ENCODE measurements at regions not wholly inside any gene's neighbourhood (a gene's known extent, or its start where the extent isn't known, plus 50 kb on each side); places are given as distances from the start of the nearest gene placed in this dataset.

GRCh38 chr11:109864151-109864661, 229.0 kb upstream of the ZC3H12C start:
- Mint-ChIP-seq H3K36me3 (ENCODE audit: low read depth) (no peaks in the 10 kb centered on the region), H3K4me3 (no peak overlapping the region), H3K27me3 (ENCODE audit: low read depth) (no peaks in the 10 kb centered on the region), H3K27ac (no peak overlapping the region), H3K9me3 (ENCODE audit: insufficient read depth) (no peaks in the 10 kb centered on the region), H3K4me1 (ENCODE audit: low read depth) (no peaks in the 10 kb centered on the region)
- POLR2A ChIA-PET: no interaction called here
- CTCF ChIA-PET: no interaction called here
- DNase-seq (no peak), ATAC-seq (no peak)

GRCh38 chr11:109864834-109865547, 228.2 kb upstream of the ZC3H12C start:
- ChIA-PET CTCF (interaction anchor here (0.9 to 1.0 kb wide), 2 partner anchors 12 to 14 kb away, joined by 3 read pairs; no protein-coding TSS in a partner anchor), POLR2A (no interaction called here)
- Mint-ChIP-seq H3K27me3 (ENCODE audit: low read depth) (no peaks in the 10 kb centered on the region), H3K27ac (no peak overlapping the region), H3K4me1 (ENCODE audit: low read depth) (no peaks in the 10 kb centered on the region), H3K4me3 (no peak overlapping the region), H3K36me3 (ENCODE audit: low read depth) (no peaks in the 10 kb centered on the region), H3K9me3 (ENCODE audit: insufficient read depth) (no peaks in the 10 kb centered on the region)
- no peak for DNase-seq
- no peak for ATAC-seq

GRCh38 chr11:109865548-109866186, 227.5 kb upstream of the ZC3H12C start:
- DNase-seq: no peak
- H3K4me3 Mint-ChIP-seq: no peak overlapping the region
- POLR2A ChIA-PET: no interaction called here
- no peaks in the 10 kb centered on the region for H3K4me1 Mint-ChIP-seq (ENCODE audit: low read depth)
- ATAC-seq: no peak
- H3K36me3 Mint-ChIP-seq (ENCODE audit: low read depth): no peaks in the 10 kb centered on the region
- H3K27me3 Mint-ChIP-seq (ENCODE audit: low read depth): no peaks in the 10 kb centered on the region
- CTCF ChIA-PET: interaction anchor here (0.9 to 1.0 kb wide), 2 partner anchors 13 to 15 kb away, joined by 3 read pairs; no protein-coding TSS in a partner anchor
- no peak overlapping the region for H3K27ac Mint-ChIP-seq
- H3K9me3 Mint-ChIP-seq (ENCODE audit: insufficient read depth): no peaks in the 10 kb centered on the region

GRCh38 chr11:109867784-109868183, 225.4 kb upstream of the ZC3H12C start:
- no peaks in the 10 kb centered on the region for H3K36me3 Mint-ChIP-seq (ENCODE audit: low read depth)

GRCh38 chr11:109869536-109869935, 223.7 kb upstream of the ZC3H12C start:
- Mint-ChIP-seq H3K27ac (no peak overlapping the region), H3K36me3 (ENCODE audit: low read depth) (no peaks in the 10 kb centered on the region), H3K9me3 (ENCODE audit: insufficient read depth) (no peaks in the 10 kb centered on the region), H3K4me3 (no peak overlapping the region), H3K4me1 (ENCODE audit: low read depth) (no peaks in the 10 kb centered on the region), H3K27me3 (ENCODE audit: low read depth) (no peaks in the 10 kb centered on the region)
- DNase-seq: no peak
- ChIA-PET CTCF (no interaction called here), POLR2A (no interaction called here)
- no peak for ATAC-seq

More at GRCh38 chr11:109867784-109868183, 225.4 kb upstream of the ZC3H12C start:
- no peak overlapping the region for H3K27ac Mint-ChIP-seq
- ATAC-seq: no peak
- H3K4me1 Mint-ChIP-seq (ENCODE audit: low read depth): no peaks in the 10 kb centered on the region
- ChIA-PET POLR2A (no interaction called here), CTCF (no interaction called here)
- H3K27me3 Mint-ChIP-seq (ENCODE audit: low read depth): no peaks in the 10 kb centered on the region
- no peaks in the 10 kb centered on the region for H3K9me3 Mint-ChIP-seq (ENCODE audit: insufficient read depth)
- H3K4me3 Mint-ChIP-seq: no peak overlapping the region
- DNase-seq: no peak

- no peaks in the 10 kb centered on the region for H3K36me3 Mint-ChIP-seq (ENCODE audit: low read depth)
- POLR2A ChIA-PET: no interaction called here
- H3K4me1 Mint-ChIP-seq (ENCODE audit: low read depth): no peaks in the 10 kb centered on the region
- DNase-seq (no peak), ATAC-seq (no peak)
- no peak overlapping the region for H3K4me3 Mint-ChIP-seq
- no peaks in the 10 kb centered on the region for H3K27me3 Mint-ChIP-seq (ENCODE audit: low read depth)
- CTCF ChIA-PET: no interaction called here
- no peak overlapping the region for H3K27ac Mint-ChIP-seq
- H3K9me3 Mint-ChIP-seq (ENCODE audit: insufficient read depth): no peaks in the 10 kb centered on the region
Measured at GRCh38 chr11:109870297-109870696, 222.9 kb upstream of the ZC3H12C start.

- Mint-ChIP-seq H3K4me3 (no peak overlapping the region), H3K36me3 (ENCODE audit: low read depth) (no peaks in the 10 kb centered on the region), H3K27me3 (ENCODE audit: low read depth) (no peaks in the 10 kb centered on the region), H3K27ac (no peak overlapping the region), H3K9me3 (ENCODE audit: insufficient read depth) (no peaks in the 10 kb centered on the region), H3K4me1 (ENCODE audit: low read depth) (no peaks in the 10 kb centered on the region)
- no peak for DNase-seq
- ChIA-PET CTCF (no interaction called here), POLR2A (no interaction called here)
- no peak for ATAC-seq
Measured at GRCh38 chr11:109877043-109877442, 216.1 kb upstream of the ZC3H12C start.

GRCh38 chr11:109884501-109884900, 208.7 kb upstream of the ZC3H12C start:
- POLR2A ChIA-PET: no interaction called here

GRCh38 chr11:109885006-109885405, 208.2 kb upstream of the ZC3H12C start:
- H3K36me3 Mint-ChIP-seq (ENCODE audit: low read depth): no peaks in the 10 kb centered on the region
- ChIA-PET CTCF (no interaction called here), POLR2A (no interaction called here)
- no peak overlapping the region for H3K4me3 Mint-ChIP-seq
- no peak overlapping the region for H3K27ac Mint-ChIP-seq
- ATAC-seq: no peak
- no peaks in the 10 kb centered on the region for H3K9me3 Mint-ChIP-seq (ENCODE audit: insufficient read depth)
- H3K27me3 Mint-ChIP-seq (ENCODE audit: low read depth): no peaks in the 10 kb centered on the region
- DNase-seq: no peak
- H3K4me1 Mint-ChIP-seq (ENCODE audit: low read depth): no peaks in the 10 kb centered on the region

More at GRCh38 chr11:109884501-109884900, 208.7 kb upstream of the ZC3H12C start:
- no peak for DNase-seq
- Mint-ChIP-seq H3K27ac (no peak overlapping the region), H3K36me3 (ENCODE audit: low read depth) (no peaks in the 10 kb centered on the region), H3K4me3 (no peak overlapping the region), H3K4me1 (ENCODE audit: low read depth) (no peaks in the 10 kb centered on the region), H3K27me3 (ENCODE audit: low read depth) (no peaks in the 10 kb centered on the region), H3K9me3 (ENCODE audit: insufficient read depth) (no peaks in the 10 kb centered on the region)
- no peak for ATAC-seq
- CTCF ChIA-PET: no interaction called here

GRCh38 chr11:109892321-109892794, 200.8 kb upstream of the ZC3H12C start:
- DNase-seq (no peak), ATAC-seq (no peak)
- no peak overlapping the region for H3K27ac Mint-ChIP-seq
- no peaks in the 10 kb centered on the region for H3K4me1 Mint-ChIP-seq (ENCODE audit: low read depth)
- ChIA-PET CTCF (no interaction called here), POLR2A (no interaction called here)
- H3K27me3 Mint-ChIP-seq (ENCODE audit: low read depth): no peaks in the 10 kb centered on the region
- H3K36me3 Mint-ChIP-seq (ENCODE audit: low read depth): no peaks in the 10 kb centered on the region
- no peaks in the 10 kb centered on the region for H3K9me3 Mint-ChIP-seq (ENCODE audit: insufficient read depth)
- no peak overlapping the region for H3K4me3 Mint-ChIP-seq

- ChIA-PET CTCF (no interaction called here), POLR2A (interaction anchor here (0.7 kb wide), 1 partner anchor 671 kb away, joined by 4 read pairs; no protein-coding TSS in a partner anchor)
- H3K4me3 Mint-ChIP-seq: no peak overlapping the region
- no peaks in the 10 kb centered on the region for H3K27me3 Mint-ChIP-seq (ENCODE audit: low read depth)
- DNase-seq (no peak), ATAC-seq (no peak)
- H3K9me3 Mint-ChIP-seq (ENCODE audit: insufficient read depth): no peaks in the 10 kb centered on the region
- no peaks in the 10 kb centered on the region for H3K36me3 Mint-ChIP-seq (ENCODE audit: low read depth)
- H3K27ac Mint-ChIP-seq: no peak overlapping the region
- no peaks in the 10 kb centered on the region for H3K4me1 Mint-ChIP-seq (ENCODE audit: low read depth)
Measured at GRCh38 chr11:109894242-109894641, 198.9 kb upstream of the ZC3H12C start.

- no peak overlapping the region for H3K27ac Mint-ChIP-seq
- no peaks in the 10 kb centered on the region for H3K36me3 Mint-ChIP-seq (ENCODE audit: low read depth)
- H3K9me3 Mint-ChIP-seq (ENCODE audit: insufficient read depth): no peaks in the 10 kb centered on the region
- ChIA-PET CTCF (no interaction called here), POLR2A (no interaction called here)
- no peak for ATAC-seq
- no peak for DNase-seq
- H3K4me1 Mint-ChIP-seq (ENCODE audit: low read depth): no peaks in the 10 kb centered on the region
- no peaks in the 10 kb centered on the region for H3K27me3 Mint-ChIP-seq (ENCODE audit: low read depth)
- H3K4me3 Mint-ChIP-seq: no peak overlapping the region
Measured at GRCh38 chr11:109898592-109898991, 194.6 kb upstream of the ZC3H12C start.

All from activated CD8-positive, alpha-beta T cell treated with anti-CD3 and anti-CD28 coated beads, Interleukin-2, amount 10 ng/mL, durations not matched to agents 7 days and 5 days (primary cell).